Right lobe of liver (tissue), 4 donors: ENCODE measurements at regions not wholly inside any gene's neighbourhood (a gene's known extent, or its start where the extent isn't known, plus 50 kb on each side); places are given as distances from the start of the nearest gene placed in this dataset.

Experiments used
- POLR2A ChIP-seq: fragments of 450-650 bp; IDR thresholded peaks from one replicate; pipeline ENCODE4 v1.6.1; 2017; ENCODE audit warnings: antibody characterized with exemption, mild to moderate bottlenecking
- TF ChIP-seq, protein P1 (sequence below), 4 donors: fragments of 200-600 bp in 3 of 4; fragments of 450-650 bp in 1 of 4; IDR thresholded peaks; one replicate each; pipeline versions ENCODE4 v1.5.1 to v1.8.0; 2016 to 2022; ENCODE audit warnings: antibody characterized with exemption in 4 of 4, mild to moderate bottlenecking in 2 of 4
- donor health status: DM: no; HTN: no; CAD: no.
- donor health status: DM: no; HTN: no; CAD: no.
- donor health status: DM: no; HTN: yes; CAD: no.

DNA sequence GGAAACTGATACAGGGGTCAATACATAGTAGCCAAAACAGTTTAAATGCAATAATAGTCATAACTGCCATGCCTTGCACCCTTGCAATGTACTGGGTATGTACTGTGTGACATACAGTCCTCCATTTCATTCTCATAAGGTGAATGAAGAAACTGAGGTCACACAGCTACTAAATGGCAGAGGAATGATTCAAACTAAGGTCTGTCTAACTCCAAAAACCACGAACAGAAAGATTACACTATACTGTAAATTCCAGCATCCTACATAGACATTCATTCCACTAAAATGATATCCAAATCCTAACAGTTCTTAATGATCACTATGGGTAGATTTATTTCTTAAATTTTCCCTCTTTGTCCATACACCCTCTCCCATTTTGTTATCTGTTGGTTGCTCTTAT, 238.1 kb upstream of the SERP2 start:
- TF ChIP-seq, protein P1, sequence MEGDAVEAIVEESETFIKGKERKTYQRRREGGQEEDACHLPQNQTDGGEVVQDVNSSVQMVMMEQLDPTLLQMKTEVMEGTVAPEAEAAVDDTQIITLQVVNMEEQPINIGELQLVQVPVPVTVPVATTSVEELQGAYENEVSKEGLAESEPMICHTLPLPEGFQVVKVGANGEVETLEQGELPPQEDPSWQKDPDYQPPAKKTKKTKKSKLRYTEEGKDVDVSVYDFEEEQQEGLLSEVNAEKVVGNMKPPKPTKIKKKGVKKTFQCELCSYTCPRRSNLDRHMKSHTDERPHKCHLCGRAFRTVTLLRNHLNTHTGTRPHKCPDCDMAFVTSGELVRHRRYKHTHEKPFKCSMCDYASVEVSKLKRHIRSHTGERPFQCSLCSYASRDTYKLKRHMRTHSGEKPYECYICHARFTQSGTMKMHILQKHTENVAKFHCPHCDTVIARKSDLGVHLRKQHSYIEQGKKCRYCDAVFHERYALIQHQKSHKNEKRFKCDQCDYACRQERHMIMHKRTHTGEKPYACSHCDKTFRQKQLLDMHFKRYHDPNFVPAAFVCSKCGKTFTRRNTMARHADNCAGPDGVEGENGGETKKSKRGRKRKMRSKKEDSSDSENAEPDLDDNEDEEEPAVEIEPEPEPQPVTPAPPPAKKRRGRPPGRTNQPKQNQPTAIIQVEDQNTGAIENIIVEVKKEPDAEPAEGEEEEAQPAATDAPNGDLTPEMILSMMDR (IDR thresholded peaks at IDR 0.05), result no peak
- TF ChIP-seq POLR2A, result no peak
